ENCODE measurements at regions not wholly inside any gene's neighbourhood (a gene's known extent, or its start where the extent isn't known, plus 50 kb on each side); places are given as distances from the start of the nearest gene placed in this dataset.
A peak's percentile ranks its signal among the peaks of the same experiment; 100 is the strongest.
"Not testable (repeated sequence)": the region's sequence is repeated elsewhere in the genome, so short reads cannot be mapped to it uniquely, and the experiment has no call there.

- in situ Hi-C loops (cut with MboI; ENCODE audit: low sequenced_read_pairs, unreplicated experiment), result no loop called here
- TF ChIP-seq CTCF (IDR thresholded peaks at IDR 0.05; ENCODE audit: borderline replicate concordance, control extremely low read depth, extremely low read depth, insufficient read depth, missing control alignments), result no peak
- DNase-seq (ENCODE audit: low spot score), result peak; percentile 0
Measured at GRCh38 chr17:31788571-31788946, 70.5 kb downstream of the COPRS start.

DNA sequence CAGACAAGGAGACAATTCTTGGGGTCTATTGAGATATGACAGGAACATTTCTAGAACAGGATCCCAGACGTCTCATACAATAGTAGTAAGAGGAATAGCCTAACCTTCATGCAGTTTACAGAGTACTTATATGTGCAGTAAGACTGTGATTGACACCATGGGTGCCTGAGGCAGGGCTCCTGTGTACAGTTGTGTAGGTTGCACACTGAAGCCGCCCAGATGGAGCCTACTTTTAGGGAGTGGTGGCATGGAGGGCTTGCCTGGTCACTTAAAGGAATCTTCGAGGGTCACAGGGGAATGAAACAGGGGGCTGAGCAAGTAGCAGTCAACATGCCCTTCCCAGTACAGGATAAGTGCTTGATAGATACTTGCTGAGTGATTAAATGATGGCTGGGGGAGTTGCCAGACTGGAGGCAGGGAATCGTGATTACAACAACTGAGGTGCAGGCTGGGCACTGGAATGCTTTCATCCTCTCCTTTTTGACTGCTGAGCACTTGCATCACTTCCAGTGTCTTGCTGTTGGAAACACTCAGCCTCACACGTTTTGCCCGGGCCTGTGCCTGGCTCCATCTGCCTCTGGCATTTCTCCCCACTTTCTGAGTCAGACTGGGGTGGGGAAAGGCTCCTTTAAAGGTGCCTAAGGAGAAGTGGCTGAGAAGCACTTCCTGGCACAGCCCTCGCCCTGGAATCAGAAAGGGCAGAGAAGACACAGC, 71.0 kb downstream of the COPRS start:
- DNase-seq (ENCODE audit: low spot score), result peak; percentile 2
- in situ Hi-C loops (cut with MboI; ENCODE audit: low sequenced_read_pairs, unreplicated experiment), result no loop called here
- no peak for TF ChIP-seq CTCF (IDR thresholded peaks at IDR 0.05; ENCODE audit: borderline replicate concordance, control extremely low read depth, extremely low read depth, insufficient read depth, missing control alignments)

- DNase-seq (ENCODE audit: low spot score), result peak; percentile 0
- in situ Hi-C loops (cut with MboI; ENCODE audit: low sequenced_read_pairs, unreplicated experiment), result no loop called here
Measured at GRCh38 chr17:31786796-31787481, 72.1 kb downstream of the COPRS start.

DNA sequence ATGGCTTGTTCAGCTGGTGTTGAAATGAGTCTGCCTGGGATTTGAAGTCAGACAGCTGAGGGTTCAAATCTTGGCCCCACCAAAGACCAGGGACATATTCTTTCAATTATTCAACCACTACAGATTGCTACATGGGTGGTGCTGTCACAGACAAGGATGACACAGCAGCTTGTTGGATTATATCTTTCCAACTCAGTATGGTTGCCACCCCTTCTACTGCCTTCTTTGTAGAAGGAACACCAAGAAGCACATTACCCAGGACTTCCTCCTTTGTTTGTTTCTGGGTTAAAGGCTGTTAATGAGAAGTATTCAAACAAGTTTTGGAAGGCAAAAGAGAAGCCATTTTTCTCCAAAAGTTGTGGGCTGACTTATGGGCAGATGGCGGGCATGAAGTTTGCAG, 78.6 kb downstream of the COPRS start:
- no peak for DNase-seq (ENCODE audit: low spot score)
- in situ Hi-C loops (cut with MboI; ENCODE audit: low sequenced_read_pairs, unreplicated experiment), result no loop called here

More at GRCh38 chr17:31786796-31787481, 72.1 kb downstream of the COPRS start:
- TF ChIP-seq CTCF (IDR thresholded peaks at IDR 0.05; ENCODE audit: borderline replicate concordance, control extremely low read depth, extremely low read depth, insufficient read depth, missing control alignments), result no peak

GRCh38 chr17:31778523-31778922, 80.5 kb downstream of the COPRS start:
- no peak for DNase-seq (ENCODE audit: low spot score)
- in situ Hi-C loops (cut with MboI; ENCODE audit: low sequenced_read_pairs, unreplicated experiment), result no loop called here
- no peak for TF ChIP-seq CTCF (IDR thresholded peaks at IDR 0.05; ENCODE audit: borderline replicate concordance, control extremely low read depth, extremely low read depth, insufficient read depth, missing control alignments)

More for the DNA sequence above, 78.6 kb downstream of the COPRS start:
- no peak for TF ChIP-seq CTCF (IDR thresholded peaks at IDR 0.05; ENCODE audit: borderline replicate concordance, control extremely low read depth, extremely low read depth, insufficient read depth, missing control alignments)

DNA sequence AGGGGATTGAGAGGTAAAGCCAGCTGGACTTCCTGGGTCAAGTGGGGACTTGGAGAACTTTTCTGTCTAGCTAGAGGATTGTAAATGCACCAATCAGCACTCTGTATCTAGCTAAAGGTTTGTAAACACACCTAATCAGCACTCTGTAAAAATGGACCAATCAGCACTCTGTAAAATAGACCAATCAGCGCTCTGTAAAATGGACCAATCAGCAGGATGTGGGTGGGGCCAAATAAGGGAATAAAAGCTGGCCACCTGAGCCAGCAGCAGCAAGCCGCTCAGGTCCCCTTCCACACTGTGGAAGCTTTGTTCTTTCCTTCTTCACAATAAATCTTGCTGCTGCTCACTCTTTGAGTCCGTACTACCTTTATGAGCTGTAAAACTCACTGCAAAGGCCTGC, 87.7 kb downstream of the COPRS start:
- in situ Hi-C loops (cut with MboI; ENCODE audit: low sequenced_read_pairs, unreplicated experiment); DNase-seq (ENCODE audit: low spot score): not testable (repeated sequence)

DNA sequence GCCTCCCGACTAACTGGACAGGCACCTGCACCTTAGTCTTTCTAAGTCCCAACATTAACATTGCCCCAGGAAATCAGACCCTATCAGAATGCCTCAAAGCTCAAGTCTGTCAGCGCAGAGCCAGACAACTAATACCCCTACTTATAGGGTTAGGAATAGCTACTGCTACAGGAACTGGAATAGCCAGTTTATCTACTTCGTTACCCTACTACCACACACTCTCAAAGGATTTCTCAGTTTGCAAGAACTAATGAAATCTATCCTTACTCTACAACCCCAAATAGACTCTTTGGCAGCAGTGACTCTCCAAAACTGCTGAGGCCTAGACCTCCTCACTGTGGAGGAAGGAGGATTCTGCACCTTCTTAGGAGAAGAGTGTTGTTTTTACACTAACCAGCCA, 88.5 kb downstream of the COPRS start:
- in situ Hi-C loops (cut with MboI; ENCODE audit: low sequenced_read_pairs, unreplicated experiment); DNase-seq (ENCODE audit: low spot score): not testable (repeated sequence)

- DNase-seq (ENCODE audit: low spot score); in situ Hi-C loops (cut with MboI; ENCODE audit: low sequenced_read_pairs, unreplicated experiment): not testable (repeated sequence)
Measured at GRCh38 chr17:31761836-31762510, 97.1 kb downstream of the COPRS start.
